Tibial artery (tissue), 4 donors: ENCODE measurements at regions not wholly inside any gene's neighbourhood (a gene's known extent, or its start where the extent isn't known, plus 50 kb on each side); places are given as distances from the start of the nearest gene placed in this dataset.
"Not testable (repeated sequence)": the region's sequence is repeated elsewhere in the genome, so short reads cannot be mapped to it uniquely, and the experiment has no call there.

Experiments used
- DNase-seq, 2 donors: peaks; one replicate each; pipeline ENCODE4 v3.0.0-alpha.2; 2019
- H3K27ac ChIP-seq, 2 donors: fragments of 200-600 bp; sonication (generic) in 1 of 2; 1 replicate in 1 of 2; 2 replicates in 1 of 2; pipeline ENCODE4 v1.5.1; 2018 to 2019; ENCODE audit warnings: mild to moderate bottlenecking in 1 of 2
- H3K27me3 ChIP-seq, 2 donors: fragments of 200-600 bp; sonication (generic) in 1 of 2; one replicate each; pipeline versions ENCODE4 v1.5.1 to v1.6.0; 2016 to 2019
- H3K36me3 ChIP-seq, 3 donors: fragments of 200-600 bp; sonication (generic) in 2 of 3; one replicate each; pipeline ENCODE4 v1.5.1; 2016 to 2019; ENCODE audit warnings: mild to moderate bottlenecking in 2 of 3
- H3K4me1 ChIP-seq, 4 donors: fragments of 200-600 bp; sonication (generic) in 2 of 4; 1 replicate in 3 of 4; 2 replicates in 1 of 4; pipeline ENCODE4 v1.5.1; 2016 to 2019
- H3K4me3 ChIP-seq, 2 donors: fragments of 200-600 bp; sonication (generic) in 1 of 2; 1 replicate in 1 of 2; 2 replicates in 1 of 2; pipeline ENCODE4 v1.5.1; 2018 to 2019; ENCODE audit warnings: mild to moderate bottlenecking in 2 of 2
- H3K9me3 ChIP-seq, 3 donors: fragments of 200-600 bp; sonication (generic) in 1 of 3; one replicate each; pipeline ENCODE4 v1.5.1; 2016 to 2019
- intact Hi-C: fragments of 100-400 bp; cut with DNase I; formaldehyde crosslinking; loops from one replicate; pipeline ENCODE4 v1.15.0; 2023; ENCODE audit warnings: low total_unique reads
- TF ChIP-seq, protein P1 (sequence below), 2 experiments: fragments of 200-600 bp in 1 of 2; fragments of 450-650 bp in 1 of 2; IDR thresholded peaks; one replicate each; pipeline ENCODE4 v1.5.1; 2017 to 2019; ENCODE audit warnings: antibody characterized with exemption in 2 of 2, mild to moderate bottlenecking in 1 of 2, moderate library complexity in 1 of 2

DNA sequence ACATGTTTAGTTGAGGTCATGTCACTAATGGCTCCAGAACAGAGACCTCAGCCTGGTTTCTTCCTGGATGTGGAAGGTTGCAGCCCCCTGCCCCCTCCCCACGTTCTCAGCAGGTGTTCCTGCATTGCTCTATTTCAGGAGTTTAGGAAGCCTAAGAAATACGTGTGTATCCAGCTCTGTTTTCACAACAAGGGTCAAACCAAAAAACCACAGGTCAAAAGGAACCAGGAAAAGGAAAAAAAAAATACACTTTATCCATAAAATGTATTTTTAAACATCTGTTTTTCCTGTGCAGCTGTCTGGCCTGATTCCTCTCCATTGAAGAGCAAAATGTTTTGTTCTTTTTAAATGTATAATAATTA is 107.9 kb upstream of the PLEKHG1 start:
- no peak overlapping the region for H3K4me3 ChIP-seq
- peaks cover 0 to 10% of the 10 kb centered on the region in 2 donors for H3K27me3 ChIP-seq
- intact Hi-C loops: no loop called here
- H3K27ac ChIP-seq: no peak overlapping the region
- no peaks in the 10 kb centered on the region for H3K36me3 ChIP-seq
- H3K9me3 ChIP-seq: no peaks in the 10 kb centered on the region
- no peaks in the 10 kb centered on the region for H3K4me1 ChIP-seq
- DNase-seq: no peak
- TF ChIP-seq, protein P1, sequence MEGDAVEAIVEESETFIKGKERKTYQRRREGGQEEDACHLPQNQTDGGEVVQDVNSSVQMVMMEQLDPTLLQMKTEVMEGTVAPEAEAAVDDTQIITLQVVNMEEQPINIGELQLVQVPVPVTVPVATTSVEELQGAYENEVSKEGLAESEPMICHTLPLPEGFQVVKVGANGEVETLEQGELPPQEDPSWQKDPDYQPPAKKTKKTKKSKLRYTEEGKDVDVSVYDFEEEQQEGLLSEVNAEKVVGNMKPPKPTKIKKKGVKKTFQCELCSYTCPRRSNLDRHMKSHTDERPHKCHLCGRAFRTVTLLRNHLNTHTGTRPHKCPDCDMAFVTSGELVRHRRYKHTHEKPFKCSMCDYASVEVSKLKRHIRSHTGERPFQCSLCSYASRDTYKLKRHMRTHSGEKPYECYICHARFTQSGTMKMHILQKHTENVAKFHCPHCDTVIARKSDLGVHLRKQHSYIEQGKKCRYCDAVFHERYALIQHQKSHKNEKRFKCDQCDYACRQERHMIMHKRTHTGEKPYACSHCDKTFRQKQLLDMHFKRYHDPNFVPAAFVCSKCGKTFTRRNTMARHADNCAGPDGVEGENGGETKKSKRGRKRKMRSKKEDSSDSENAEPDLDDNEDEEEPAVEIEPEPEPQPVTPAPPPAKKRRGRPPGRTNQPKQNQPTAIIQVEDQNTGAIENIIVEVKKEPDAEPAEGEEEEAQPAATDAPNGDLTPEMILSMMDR (IDR thresholded peaks at IDR 0.05): no peak

DNA sequence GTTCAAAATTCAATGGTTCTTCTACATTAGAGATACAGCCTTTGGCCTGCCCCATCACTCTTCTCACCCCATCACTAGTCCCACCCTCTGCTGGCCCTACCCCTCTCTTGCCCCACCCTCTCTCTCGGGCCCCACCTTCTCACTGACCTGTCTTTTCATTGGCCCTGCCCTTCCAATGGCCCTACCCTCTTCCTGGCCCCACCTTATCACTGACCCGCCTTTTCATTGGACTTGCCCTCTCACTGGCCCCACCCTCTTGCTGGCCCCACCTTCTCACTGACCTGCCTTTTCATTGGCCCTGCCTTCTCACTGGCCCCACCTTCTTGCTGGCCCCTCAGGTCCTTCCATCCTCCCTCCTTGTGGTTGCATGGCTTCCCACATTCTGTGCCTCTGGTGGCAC is 107.2 kb upstream of the PLEKHG1 start:
- TF ChIP-seq, protein P1 (IDR thresholded peaks at IDR 0.05): no peak
- Histone ChIP-seq H3K27me3 (peaks cover 0 to 10% of the 10 kb centered on the region in 2 donors), H3K4me1 (no peaks in the 10 kb centered on the region), H3K9me3 (no peaks in the 10 kb centered on the region), H3K36me3 (no peaks in the 10 kb centered on the region), H3K27ac (no peak overlapping the region), H3K4me3 (no peak overlapping the region)
- intact Hi-C loops: no loop called here
- no peak for DNase-seq

DNA sequence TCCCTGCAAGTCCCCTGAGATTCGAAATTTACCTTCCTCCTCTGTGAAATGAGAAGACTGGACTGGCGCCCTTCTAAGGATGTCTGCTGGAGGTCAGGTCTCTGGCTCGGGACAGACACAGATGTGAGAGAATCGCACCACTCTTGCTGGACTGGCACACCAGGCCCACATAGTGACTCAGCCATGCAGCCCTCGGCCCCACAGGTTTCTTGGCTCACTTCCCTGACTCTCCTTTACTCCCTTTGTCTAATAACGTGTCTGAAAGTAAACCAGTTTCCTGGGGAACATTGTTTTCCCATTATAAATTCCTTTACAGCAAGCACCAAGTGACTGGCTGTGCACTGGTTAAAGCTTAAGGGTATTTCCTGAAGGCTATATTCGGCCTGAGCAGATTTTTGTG is 106.7 kb upstream of the PLEKHG1 start:
- intact Hi-C loops: no loop called here
- DNase-seq: no peak
- no peaks in the 10 kb centered on the region for H3K36me3 ChIP-seq
- H3K4me1 ChIP-seq: no peaks in the 10 kb centered on the region
- peaks cover 0 to 10% of the 10 kb centered on the region in 2 donors for H3K27me3 ChIP-seq
- no peaks in the 10 kb centered on the region for H3K9me3 ChIP-seq
- H3K27ac ChIP-seq: no peak overlapping the region
- TF ChIP-seq, protein P1 (IDR thresholded peaks at IDR 0.05): no peak
- H3K4me3 ChIP-seq: no peak overlapping the region

DNA sequence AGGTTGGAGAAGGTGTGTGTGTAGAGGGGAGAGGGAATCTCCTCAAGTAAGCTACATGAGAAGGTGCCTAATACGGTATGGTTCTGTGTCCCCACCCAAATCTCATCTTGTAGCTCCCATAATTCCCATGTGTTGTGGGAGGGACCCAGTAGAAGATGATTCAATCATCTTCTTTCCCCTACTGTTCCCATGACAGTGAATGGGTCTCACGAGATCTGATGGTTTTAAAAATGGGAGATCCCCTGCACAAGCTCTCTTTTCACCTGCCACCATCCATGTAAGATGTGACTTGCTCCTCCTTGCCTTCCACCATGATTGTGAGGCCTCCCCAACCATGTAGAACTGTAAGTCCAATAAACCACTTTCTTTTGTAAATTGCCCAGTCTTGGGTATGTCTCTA is 106.1 kb upstream of the PLEKHG1 start:
- H3K27me3 ChIP-seq, H3K4me1 ChIP-seq, H3K9me3 ChIP-seq, H3K4me3 ChIP-seq, DNase-seq, H3K36me3 ChIP-seq, H3K27ac ChIP-seq, intact Hi-C loops: not testable (repeated sequence)

DNA sequence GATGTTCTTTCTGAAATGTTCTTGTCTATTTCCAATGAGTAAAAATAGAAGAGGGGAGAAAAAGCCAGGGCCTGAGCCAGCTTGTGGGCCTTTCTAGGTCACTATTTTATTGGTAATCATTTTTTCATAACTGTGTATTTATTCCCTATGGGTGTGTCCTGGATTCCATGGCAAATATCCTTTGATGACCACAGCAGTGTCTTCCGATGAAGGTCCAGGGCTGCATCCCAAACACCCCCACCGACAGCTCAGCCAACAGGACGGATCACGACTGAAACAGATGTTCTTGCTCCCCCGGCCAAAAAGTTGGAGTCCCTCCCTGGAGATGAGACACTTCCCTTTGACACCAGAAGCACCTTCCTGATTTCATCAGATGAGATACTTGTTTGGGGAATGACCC is 105.4 kb upstream of the PLEKHG1 start:
- DNase-seq: peak in 1 of 2 donors; percentile 29
- H3K4me1 ChIP-seq: no peaks in the 10 kb centered on the region
- intact Hi-C loops: no loop called here
- peaks cover 0 to 10% of the 10 kb centered on the region in 2 donors for H3K27me3 ChIP-seq
- H3K9me3 ChIP-seq: no peaks in the 10 kb centered on the region
- TF ChIP-seq, protein P1 (IDR thresholded peaks at IDR 0.05): no peak
- H3K4me3 ChIP-seq: no peak overlapping the region
- H3K27ac ChIP-seq: no peak overlapping the region
- H3K36me3 ChIP-seq: no peaks in the 10 kb centered on the region

DNA sequence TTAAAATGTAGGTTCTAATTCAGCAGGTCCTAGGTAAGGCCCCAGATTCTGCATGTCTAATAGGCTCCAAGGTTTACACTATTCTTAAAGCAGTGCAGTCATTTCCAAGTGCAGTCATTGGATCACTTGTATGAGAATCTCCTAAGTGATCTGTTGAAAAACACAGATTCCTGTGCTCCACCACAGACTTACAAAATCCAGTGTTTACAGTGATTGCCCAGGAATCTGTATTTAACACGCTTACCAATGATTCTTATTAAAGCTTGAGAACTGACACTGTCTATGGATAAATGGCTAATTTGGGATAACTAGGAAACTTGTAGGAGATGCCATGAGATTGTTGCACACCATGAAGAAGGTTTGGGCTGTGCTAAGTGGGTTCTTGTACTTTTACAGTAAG is 104.6 kb upstream of the PLEKHG1 start:
- TF ChIP-seq, protein P1 (IDR thresholded peaks at IDR 0.05): no peak
- no peaks in the 10 kb centered on the region for H3K36me3 ChIP-seq
- H3K9me3 ChIP-seq: no peaks in the 10 kb centered on the region
- no peak for DNase-seq
- H3K27ac ChIP-seq: no peak overlapping the region
- H3K27me3 ChIP-seq: peaks cover 0 to 10% of the 10 kb centered on the region in 2 donors
- intact Hi-C loops: no loop called here
- H3K4me1 ChIP-seq: no peaks in the 10 kb centered on the region
- no peak overlapping the region for H3K4me3 ChIP-seq
